ENCODE measurements at regions not wholly inside any gene's neighbourhood (a gene's known extent, or its start where the extent isn't known, plus 50 kb on each side); places are given as distances from the start of the nearest gene placed in this dataset.
A peak's percentile ranks its signal among the peaks of the same experiment; 100 is the strongest.

- intact Hi-C loops (cut with micrococcal nuclease) (no loop called here), in situ Hi-C loops (cut with MboI) (no loop called here)
- Histone ChIP-seq H3K4me1 (replicated peaks in 1 of 2; ENCODE audit: control insufficient read depth in 2 of 2, insufficient read depth in 2 of 2, low read length in 2 of 2) (no peaks in the 10 kb centered on the region), H3K79me2 (ENCODE audit: control insufficient read depth, insufficient read depth, low read length) (peaks cover 3% of the 10 kb centered on the region; the same call in 1 of the 3 replicates), H4K20me1 (replicated peaks; ENCODE audit: control insufficient read depth, insufficient read depth, low read length) (no peaks in the 10 kb centered on the region), H3K9ac (ENCODE audit: insufficient read depth in 1 of 2, low read depth in 2 of 2, low read length in 2 of 2) (no peak overlapping the region), H3K9me1 (ENCODE audit: control insufficient read depth, insufficient read depth, low read length) (no peaks in the 10 kb centered on the region), H3K4me3 (no peak overlapping the region), H2AFZ (ENCODE audit: low read depth, low read length) (no peak overlapping the region), H3K27ac (ENCODE audit: extremely low read depth, low read depth, low read length) (no peak overlapping the region), H3K9me3 (replicated peaks; ENCODE audit: control insufficient read depth, insufficient read depth, low read depth, low read length) (no peaks in the 10 kb centered on the region), H3K4me2 (ENCODE audit: insufficient read depth, low read length) (no peak overlapping the region), H3K36me3 (ENCODE audit: control insufficient read depth, insufficient read depth, low read length) (no peaks in the 10 kb centered on the region; the same call in 2 of the 3 replicates), H3K27me3 (ENCODE audit: control insufficient read depth in 2 of 2, insufficient read depth in 2 of 2, low read length in 2 of 2) (no peaks in the 10 kb centered on the region)
- BruUV-seq (replicated peaks), result no TSS peak
- POLR2A ChIA-PET, result interaction anchor here (1.0 kb wide), 2 partner anchors 25 to 44 kb away, joined by 3 to 4 read pairs; no protein-coding TSS in a partner anchor
- CTCF ChIA-PET (ENCODE audit: low intra/inter-chr PET ratio), result no interaction called here
- no peak for FAIRE-seq
- ATAC-seq, result peak; percentile 81
- WGBS (ENCODE audit: insufficient coverage, low coverage, missing lambda C conversion rate), result 61% methylated on average over 5 of the region's 5 CpGs
- peak in 2 of 4 experiments; percentile 15 to 21 for DNase-seq (ENCODE audit: extremely low read depth in 1 of 4, low spot score in 3 of 4)
- peak in 1 of 2 experiments; percentile 15; a peak in 1 of 4 replicates for TF ChIP-seq RAD21 (CRISPR knock-in tag; conservative IDR thresholded peaks at IDR 0.05 in 1 of 2, IDR thresholded peaks at IDR 0.05 in 1 of 2)
- TF ChIP-seq ARID4B (CRISPR knock-in tag; IDR thresholded peaks at IDR 0.05), result no peak
- no peak for TF ChIP-seq HDAC2 (IDR thresholded peaks at IDR 0.05)
- TF ChIP-seq NR2F6 (CRISPR knock-in tag; IDR thresholded peaks at IDR 0.05), result no peak
- no peak for TF ChIP-seq HEY1 (CRISPR knock-in tag; IDR thresholded peaks at IDR 0.05; ENCODE audit: borderline replicate concordance)
- no peak for TF ChIP-seq MTF1 (CRISPR knock-in tag; IDR thresholded peaks at IDR 0.05; ENCODE audit: borderline replicate concordance)
- no peak for TF ChIP-seq TAF7 (tag; IDR thresholded peaks at IDR 0.05)
- TF ChIP-seq HNRNPLL (IDR thresholded peaks at IDR 0.05; ENCODE audit: low read depth, low read length, poor library complexity, severe bottlenecking), result no peak
- TF ChIP-seq NCOR1 (IDR thresholded peaks at IDR 0.05), result 0 out of 2 replicates have a peak, but pooled peaks have one; percentile 9
- TF ChIP-seq ETV1 (tag; conservative IDR thresholded peaks at IDR 0.05; ENCODE audit: low read depth), result peak; percentile 70
- peak; percentile 36 for TF ChIP-seq SMAD4 (CRISPR knock-in tag; conservative IDR thresholded peaks at IDR 0.05)
- no peak for TF ChIP-seq SRSF3 (IDR thresholded peaks at IDR 0.05; ENCODE audit: insufficient read depth, low read length)
- no peak for TF ChIP-seq NR2C2 (CRISPR knock-in tag; IDR thresholded peaks at IDR 0.05)
- TF ChIP-seq NR2C2 (tag; IDR thresholded peaks at IDR 0.05), result 0 out of 2 replicates have a peak, but pooled peaks have one; percentile 17
- no peak for TF ChIP-seq EWSR1 (IDR thresholded peaks at IDR 0.05; ENCODE audit: borderline replicate concordance, low read depth, partially characterized antibody)
- no peak for TF ChIP-seq ZNF23 (CRISPR knock-in tag; IDR thresholded peaks at IDR 0.05)
- TF ChIP-seq HLTF (IDR thresholded peaks at IDR 0.05), result no peak
- TF ChIP-seq NCOA1 (IDR thresholded peaks at IDR 0.05; ENCODE audit: low read depth), result 0 out of 2 replicates have a peak, but pooled peaks have one; percentile 31
Observed at GRCh38 chr3:6644070-6644929, 216.6 kb upstream of the GRM7 start.
